GM18519 (cell line): ENCODE measurements at regions not wholly inside any gene's neighbourhood (a gene's known extent, or its start where the extent isn't known, plus 50 kb on each side); places are given as distances from the start of the nearest gene placed in this dataset.
A peak's percentile ranks its signal among the peaks of the same experiment; 100 is the strongest.
"Not testable (repeated sequence)": the region's sequence is repeated elsewhere in the genome, so short reads cannot be mapped to it uniquely, and the experiment has no call there.

Experiments
- ATAC-seq: cut with Tn5 transposase; IDR thresholded peaks from one replicate; pipeline ENCODE4 v1.9.1; 2021; ENCODE audit warnings: mild to moderate bottlenecking, moderate library complexity; ENCODE audit not compliant: unreplicated experiment, low FRiP score

DNA sequence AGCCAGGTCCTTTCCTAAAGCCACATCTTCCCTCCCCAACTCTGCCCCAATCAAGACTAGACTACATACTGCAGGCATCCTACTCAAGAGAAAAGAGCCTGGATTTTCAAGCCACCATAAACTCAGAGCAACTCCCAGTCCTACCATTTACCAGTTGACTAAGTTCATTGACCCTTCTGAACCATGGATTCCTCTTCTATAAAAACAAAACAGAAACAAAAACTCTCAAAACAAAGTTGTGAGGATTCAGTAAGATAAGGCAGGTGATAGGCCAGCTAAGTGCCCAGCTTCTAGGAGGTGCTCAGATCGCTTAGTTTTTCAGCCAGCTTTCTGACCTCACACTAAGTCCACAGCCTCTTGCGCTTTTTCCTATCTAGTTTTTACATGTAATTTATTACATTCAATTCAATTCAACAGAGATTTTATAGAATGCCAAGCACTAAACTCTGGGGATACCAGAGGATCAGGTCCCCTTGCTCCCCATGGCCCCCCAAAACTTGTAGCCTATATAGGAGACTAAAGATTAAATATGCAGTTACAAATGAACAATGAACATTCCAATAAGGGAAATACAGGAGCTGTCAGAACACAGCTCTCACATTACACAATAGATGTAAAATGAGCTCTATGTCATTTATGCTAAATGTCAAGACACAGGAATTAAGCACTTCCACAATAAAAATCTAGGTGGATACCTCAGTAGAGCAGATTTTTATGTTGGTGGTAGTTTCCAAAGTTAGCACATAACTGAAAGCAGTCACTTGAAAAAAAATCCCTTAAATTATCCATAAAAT, 104.5 kb upstream of the EGLN3 start:
- no peak for ATAC-seq

DNA sequence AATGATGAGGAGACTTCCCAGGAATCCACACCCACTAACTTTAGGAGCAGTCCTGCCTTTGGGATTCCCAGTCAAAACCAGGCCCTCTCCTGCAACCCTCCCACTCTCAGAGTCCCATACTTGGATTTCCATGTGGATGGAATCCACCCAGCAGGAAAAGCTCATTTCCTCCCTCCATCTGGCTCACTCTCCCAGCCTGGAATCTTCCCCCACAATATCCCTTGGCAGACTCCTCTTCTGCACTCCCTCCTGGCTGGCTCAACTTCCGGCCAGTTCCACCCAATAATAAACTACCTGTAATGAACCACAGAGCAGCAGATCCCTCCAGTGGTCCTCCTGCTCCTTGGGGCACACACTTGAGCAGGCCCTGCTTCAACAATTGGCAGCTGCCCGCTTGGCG, 102.8 kb upstream of the EGLN3 start:
- ATAC-seq, result no peak

DNA sequence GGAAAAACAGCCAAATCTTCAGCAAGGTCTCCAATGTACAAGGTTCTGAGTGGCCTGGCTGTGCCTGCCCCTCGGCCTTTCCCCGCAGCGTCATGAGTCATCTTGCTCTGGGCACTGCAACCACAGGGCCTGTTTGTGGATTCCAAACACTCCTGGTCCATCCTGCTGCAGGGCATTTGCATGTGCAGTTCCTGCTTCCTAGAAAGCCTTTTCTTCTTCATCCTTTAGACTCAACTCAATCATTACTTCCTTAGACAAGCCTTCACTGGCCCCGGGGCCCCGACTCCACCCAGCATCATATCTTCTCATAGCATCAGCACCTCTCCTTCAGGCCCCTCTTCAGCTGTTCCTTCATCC, 101.8 kb upstream of the EGLN3 start:
- no peak for ATAC-seq

DNA sequence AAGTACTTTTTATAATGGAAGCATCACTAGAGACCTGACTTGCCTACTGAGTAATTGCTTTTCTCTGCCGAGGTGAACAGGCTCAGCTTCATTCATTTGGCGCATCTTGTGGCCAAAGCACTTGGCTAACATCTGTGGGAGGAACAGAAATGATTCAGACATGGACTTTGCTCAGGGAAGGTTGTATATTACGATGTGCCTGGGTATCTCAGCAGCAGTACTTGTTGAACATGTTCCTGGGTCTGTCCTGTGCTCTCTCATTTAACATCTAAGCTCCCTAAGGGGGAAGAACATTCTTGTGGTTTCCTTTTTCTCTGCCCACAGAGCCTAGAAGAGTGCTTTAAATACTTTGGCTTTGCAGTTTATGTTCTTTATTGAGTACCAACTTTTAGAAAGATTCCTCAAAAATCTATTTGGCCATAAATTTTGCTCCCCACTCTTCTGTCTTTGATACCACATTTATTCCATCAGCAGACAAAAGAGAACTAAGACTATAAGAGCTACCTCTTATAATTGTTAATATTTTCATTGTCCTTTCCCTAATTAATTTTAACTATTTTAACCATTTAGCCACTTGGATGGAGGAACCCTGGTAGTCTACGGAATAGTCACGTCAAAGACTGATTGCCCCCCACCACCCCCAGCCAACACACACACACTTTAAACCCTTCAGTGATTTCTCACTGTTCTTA, 101.2 kb upstream of the EGLN3 start:
- ATAC-seq, result no peak

DNA sequence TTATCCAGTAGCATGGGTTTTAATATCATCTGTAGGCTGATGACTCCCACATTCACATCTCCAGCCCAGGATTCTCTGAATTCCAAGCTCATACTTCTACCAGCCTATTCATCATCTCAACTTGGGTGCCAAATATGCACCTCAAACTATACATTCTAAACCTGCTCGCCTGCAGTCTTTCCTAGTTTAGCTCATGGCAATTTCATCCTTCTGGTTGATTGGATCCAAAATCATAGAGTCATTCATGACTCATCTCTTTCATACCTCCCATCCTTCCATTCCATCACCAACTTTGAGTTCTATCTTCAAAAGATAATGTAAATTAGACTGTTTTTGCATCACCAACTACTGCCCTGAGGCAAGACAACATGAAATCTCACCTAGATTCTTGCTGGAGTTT, 99.7 kb upstream of the EGLN3 start:
- ATAC-seq, result no peak

DNA sequence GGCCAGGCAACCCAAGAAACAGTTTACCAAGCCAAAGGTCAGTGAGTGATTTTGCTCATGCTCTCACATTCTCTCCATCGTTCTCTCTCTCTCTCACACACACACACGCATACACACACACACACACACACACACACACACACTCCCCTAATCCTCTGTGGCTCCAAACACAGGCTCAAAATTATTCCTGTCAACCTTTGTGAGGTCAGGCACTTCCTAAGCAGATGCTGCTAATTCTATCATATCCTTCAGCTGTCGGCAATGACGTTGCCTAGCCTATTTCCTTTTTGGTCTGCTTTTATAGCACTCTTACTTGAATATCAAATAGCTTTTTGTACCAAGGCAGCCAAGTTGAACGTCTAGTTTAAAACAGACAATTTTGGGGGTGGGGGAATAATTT, 98.9 kb upstream of the EGLN3 start:
- ATAC-seq, result no peak

DNA sequence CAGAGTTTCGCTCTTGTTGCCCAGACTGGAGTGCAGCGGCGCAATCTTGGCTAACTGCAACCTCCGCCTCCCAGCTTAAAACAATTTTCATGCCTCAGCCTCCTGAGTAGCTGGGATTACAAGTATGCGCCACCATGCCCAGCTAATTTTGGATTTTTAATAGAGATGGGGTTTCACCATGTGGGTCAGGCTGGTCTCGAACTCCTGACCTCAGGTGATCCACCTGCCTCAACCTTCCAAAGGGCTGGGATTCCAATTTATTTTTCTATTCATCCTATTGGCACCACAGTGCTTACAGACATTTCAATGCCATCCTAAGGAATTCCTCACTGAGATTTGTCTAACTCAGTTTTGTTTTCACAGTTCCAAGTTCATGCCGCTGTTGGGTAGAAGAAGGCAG, 98.3 kb upstream of the EGLN3 start:
- not testable (repeated sequence) for ATAC-seq

DNA sequence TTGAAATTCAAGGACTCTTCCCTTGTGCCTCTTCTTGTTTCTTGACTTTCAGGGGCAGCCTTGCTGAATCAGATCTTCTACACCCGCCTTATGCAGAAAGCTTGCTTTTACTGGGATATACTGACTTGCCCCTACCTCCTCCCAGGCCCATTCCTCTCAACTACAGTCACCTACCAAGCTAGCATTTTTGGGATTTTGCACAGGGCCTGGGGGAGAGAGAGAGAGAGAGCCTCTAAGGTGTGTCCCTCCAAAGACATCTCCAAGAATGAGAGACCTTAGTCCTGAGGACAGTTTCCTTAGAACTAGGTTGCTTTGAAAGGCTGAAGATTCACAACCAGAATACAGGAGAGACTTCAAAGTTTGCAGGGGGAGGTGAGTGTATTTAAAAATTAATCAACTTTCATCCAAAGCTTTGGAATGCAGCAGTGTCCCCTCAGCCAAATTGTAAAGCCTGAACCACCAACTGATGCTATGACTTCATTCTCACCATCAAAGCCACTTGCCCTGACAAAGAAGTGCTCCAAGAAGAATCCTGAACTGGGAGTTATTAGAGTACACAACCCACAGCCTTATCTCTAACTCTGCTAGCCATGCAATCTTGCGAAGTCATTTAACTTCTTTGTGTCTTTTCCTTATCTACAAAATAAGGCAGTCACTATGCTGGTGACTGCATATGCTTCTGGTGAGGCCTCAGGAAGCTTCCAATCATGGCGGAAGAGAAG, 96.1 kb upstream of the EGLN3 start:
- ATAC-seq, result no peak

DNA sequence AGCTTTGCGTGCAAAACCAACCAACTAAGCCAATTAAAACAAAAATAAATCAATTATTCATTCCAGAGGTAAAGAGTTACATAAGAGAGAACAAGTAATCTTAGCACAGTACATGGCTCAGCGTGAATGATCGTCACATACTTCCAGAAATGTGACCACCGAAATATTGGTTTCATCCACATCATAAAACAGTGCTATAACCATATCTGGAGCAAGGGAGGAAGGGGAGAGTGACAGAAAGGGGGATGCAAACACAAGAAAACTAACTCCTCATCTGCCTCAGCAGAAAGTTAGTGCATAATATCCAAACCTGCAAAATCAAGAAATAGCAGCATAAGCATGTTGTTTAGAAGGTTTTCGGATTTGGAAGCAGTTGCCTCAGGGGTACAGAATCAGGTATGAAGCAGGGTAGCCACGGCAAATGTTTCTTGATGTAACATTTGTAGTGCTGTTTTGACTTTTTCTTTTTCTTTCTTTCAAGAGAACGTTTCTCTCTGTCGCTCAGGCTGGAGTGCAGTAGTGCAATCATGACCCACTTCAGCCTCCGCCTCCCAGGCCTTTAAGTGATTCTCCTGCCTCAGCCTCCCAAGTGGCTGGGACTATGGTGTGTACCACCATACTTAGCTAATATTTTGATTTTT, 93.9 kb upstream of the EGLN3 start:
- ATAC-seq, result no peak

DNA sequence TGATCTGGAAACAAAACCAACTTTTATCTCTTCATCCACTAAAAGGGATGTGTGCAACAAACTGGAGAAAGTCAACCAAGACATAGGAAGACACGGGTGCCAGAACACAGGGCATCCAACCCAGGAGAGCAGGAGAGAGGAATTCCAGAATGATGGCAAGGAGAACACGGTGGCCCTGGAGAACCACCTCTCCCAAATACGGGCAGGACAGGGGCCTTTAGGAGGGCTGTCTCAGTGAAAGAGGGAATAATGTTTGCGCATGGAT, 93.4 kb upstream of the EGLN3 start:
- ATAC-seq, result no peak

DNA sequence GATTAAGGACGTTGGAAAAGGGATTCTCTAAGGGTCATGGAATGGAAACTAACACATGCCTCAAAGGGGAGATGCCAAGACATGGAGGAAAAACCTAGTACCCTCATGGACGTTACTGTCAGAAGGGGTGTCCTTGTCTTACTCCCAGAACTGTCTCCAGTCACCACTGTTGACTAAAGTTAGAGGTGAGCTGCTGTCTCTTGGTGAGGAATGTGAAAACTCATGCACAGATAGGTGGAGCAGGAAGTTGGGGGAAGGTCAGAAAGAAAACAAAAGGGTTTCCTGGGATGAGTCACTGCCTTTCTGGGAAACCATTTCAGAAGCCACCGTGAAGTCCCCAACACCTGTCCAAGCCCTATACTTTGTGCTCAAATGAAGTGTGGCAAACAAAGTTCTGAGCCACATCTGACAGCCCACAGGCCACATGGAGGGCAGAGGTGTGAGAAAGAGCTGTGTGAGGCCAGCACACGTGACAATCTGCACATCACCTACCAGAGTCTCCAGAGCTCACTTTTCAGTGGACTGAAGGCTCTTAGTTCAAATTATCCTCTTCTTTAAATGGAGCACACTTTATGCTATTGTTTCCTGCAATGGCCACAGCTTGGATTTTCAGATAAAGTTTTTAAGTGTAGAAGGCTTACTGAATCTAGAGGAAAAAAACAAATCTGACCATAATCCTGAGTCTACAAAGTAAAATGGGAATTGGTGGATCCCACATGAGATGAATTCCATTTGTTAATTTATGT, 92.9 kb upstream of the EGLN3 start:
- peak; percentile 76 for ATAC-seq

DNA sequence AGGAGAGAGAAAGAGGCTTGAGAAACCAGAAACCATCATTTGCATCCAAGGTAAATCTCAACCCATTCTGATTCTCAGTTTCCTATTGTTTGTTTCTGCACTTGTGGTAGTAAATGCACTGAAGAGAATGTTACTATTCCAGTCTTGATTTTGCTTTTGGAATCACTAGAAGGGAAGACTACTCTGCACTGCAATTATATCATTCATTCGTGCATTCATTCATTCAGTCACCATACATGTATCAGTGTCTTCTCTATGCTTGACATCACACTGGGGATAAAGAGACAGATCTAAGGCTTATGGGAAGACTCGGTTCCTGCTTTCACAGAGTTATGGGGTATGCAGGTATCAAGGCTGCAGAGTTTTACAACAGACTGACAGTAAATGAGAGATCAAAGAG, 90.3 kb upstream of the EGLN3 start:
- ATAC-seq, result no peak

DNA sequence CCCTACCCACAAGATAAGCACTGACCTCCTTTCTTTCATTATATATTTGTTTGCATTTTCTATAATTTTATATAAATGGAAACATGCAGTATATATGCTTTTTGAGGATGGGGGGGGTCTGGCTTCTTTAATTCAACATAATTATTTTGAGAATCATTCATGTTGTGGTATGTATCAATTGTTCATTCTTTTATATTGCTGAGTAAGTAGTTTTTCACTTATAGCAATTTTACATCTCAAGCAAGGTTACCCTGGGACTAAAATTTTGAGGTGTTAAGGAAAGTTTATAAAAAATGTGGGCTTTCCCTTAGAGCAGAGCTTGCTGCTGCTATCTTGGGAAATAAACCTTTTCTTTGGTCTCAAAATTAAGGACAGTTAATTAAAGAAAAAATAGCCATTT, 89.9 kb upstream of the EGLN3 start:
- no peak for ATAC-seq

DNA sequence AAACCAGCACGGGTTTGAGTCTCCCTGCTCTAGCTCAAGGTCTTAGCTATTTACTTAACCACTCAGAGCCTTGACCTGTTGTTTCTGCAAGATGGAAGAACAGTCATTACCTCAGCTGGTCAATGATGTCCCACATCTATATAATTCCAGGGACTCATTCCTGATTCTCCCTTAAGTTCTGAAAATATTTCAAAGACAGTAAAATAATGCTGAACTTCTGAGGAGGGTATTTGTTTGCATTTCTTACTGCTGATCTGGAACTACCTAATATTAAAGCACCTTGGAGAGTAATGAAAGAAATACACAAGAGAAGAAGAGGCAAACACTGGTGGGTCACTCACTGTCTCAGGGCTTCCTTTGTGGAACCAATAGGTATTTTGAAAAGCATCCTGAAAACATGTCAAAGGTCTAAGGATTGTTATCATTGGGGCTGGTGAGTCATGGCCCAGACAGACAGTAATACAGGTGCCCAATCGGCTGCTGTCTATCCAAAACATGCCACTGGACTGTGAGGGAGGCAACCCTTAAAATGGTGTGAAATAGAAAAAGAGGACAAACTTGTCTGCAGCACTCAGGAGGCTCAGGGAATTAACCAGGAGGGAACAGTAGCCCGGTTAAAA, 88.7 kb upstream of the EGLN3 start:
- ATAC-seq, result no peak

DNA sequence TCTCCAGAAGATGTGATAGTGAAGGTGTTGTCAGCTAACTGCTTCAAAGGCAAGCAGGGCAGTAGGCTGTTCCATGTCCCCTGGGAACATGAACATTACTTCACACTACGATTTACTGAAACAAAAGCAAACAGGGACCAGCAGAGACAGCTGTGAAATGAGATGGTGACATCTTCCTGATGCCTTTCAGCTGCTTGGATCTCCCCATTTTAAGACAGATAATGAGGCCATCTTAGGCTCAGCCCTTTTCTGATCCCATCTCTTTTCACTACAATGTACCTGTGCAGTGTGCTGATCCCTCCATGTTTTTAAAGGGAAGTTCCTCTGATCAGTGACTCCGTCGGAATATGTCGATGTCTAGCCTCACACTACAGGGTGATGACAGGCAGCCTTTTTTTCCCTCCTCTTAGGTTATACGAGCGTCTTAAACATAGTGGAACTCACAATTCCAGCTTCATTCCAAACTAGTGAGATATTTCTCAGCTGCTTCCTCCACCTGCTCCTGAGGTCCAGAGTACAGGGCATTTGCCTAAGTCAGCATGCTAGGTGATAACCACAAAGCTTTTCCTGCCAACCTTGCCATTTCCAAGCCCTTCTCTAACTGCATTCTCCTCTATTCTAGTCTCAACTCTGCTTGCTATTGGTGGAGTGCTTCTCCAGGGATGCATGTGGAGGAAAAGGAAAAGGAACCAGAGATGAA, 87.6 kb upstream of the EGLN3 start:
- ATAC-seq, result no peak

DNA sequence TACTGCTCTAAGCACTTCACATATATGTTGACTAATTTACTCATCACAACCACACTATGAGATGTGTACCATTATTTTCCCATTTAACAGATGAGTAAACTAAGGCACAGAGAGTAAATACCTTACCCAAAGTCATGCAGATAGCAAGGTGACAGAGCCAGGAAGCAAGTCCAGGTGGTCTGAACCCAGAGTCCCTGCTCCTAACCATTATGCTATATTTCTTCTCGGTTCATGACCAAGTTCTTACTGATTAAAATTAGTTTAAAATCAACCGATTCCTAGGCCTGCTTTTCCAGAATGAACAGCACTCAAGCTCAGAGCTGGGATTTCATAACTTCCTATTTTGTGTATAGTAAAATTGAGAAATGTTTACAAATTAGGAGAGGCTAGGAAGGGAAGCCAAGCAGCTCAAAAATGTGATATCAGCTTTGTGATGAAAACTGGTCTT, 85.5 kb upstream of the EGLN3 start:
- ATAC-seq, result no peak

DNA sequence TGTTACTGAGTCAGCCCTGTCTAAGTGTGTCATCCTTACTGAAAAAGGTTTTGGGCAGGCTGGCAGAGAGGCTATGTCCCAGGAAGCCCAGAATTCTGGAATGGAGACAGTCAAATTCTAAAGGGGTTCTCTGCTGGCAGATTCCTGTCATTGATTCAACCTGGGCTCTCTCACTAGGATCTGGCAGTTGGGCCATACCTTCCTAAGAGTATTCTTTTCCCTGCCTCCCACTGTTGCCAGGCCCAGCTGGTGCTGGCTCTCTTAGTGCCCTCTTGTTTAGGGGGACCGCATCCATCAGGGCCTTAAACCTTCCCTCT, 85.0 kb upstream of the EGLN3 start:
- no peak for ATAC-seq

DNA sequence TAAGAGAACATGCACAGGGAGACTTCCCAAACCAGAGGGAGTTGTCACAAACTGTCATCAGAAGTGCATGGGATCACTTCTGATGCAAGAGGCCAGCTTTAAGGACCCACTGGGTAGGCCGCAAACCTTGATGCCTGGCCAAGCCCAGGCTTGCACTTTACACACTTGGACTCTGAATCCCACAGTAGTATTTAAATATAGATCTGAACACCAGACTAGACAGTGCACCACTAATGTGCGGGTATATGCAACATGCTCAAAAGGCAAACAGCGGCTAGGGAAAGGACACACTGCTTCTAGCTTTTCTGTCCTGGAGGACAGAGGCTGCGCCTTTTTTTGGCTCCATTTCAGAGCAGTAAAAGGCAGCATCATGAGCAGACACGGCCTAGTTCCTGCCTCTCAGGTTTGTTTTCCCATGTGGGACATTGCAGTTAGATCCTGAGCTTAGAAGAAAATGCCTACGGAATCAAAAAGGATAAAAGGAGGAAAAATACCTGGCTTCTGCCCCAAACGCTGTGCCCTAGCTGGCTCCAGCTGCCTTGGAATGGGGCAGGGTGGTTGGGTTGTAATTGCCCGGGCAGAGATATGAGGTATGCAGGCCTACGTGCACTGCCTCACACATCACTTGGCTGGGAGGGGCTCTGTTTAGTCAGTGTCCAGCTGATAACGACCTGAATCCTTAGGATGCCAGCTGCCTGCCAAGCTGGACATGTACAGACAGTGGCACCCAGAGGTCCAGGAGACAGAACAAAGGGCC, 84.5 kb upstream of the EGLN3 start:
- no peak for ATAC-seq
